ENCODE measurements at regions not wholly inside any gene's neighbourhood (a gene's known extent, or its start where the extent isn't known, plus 50 kb on each side); places are given as distances from the start of the nearest gene placed in this dataset.

DNA sequence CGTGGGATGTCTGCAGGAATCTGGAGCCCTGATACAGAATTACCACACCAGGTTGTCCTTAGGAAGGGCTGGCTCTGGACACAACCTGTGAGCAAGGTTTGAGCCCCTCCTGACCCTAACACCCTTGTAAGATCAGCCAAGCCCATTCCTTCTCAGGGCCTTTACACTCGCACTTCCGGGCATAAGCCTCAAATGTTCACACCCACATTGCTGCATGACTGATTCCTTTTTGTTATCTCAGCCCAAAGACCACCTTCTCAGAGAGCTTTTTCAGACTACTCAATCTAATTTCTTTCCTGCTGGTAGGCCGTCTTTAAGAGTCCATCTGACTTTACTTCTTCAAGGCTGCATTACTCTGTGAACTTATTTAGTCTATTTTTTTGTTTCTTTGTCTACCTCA is 464.0 kb upstream of the SPRED2 start:
- H2BK20ac ChIP-seq (ENCODE audit: low read length), result no peak overlapping the region
- no peak overlapping the region for H3K9ac ChIP-seq (replicated peaks in 1 of 4; ENCODE audit: extremely low read depth in 1 of 4, low read depth in 3 of 4, low read length in 3 of 4)
- H4K8ac ChIP-seq (ENCODE audit: extremely low read depth, insufficient read depth, low read length), result no peak overlapping the region; the same call in 1 of the 2 replicates
- no peaks in the 10 kb centered on the region for H3K79me2 ChIP-seq (ENCODE audit: control insufficient read depth in 1 of 2, insufficient read depth in 2 of 2, low read length in 2 of 2)
- FAIRE-seq (no peak), DNase-seq (ENCODE audit: low read depth in 1 of 2, low spot score in 2 of 2) (no peak)
- no peak overlapping the region for H2BK120ac ChIP-seq (replicated peaks; ENCODE audit: low read depth, low read length)
- no peaks in the 10 kb centered on the region for H3K23me2 ChIP-seq (ENCODE audit: low read depth, low read length)
- H2AFZ ChIP-seq (ENCODE audit: low read length), result no peak overlapping the region
- no peak overlapping the region for H4K91ac ChIP-seq (replicated peaks; ENCODE audit: insufficient read length, low read length)
- no peaks in the 10 kb centered on the region for H4K20me1 ChIP-seq (replicated peaks in 1 of 2; ENCODE audit: control insufficient read depth in 1 of 2, insufficient read depth in 2 of 2, low read length in 2 of 2)
- no peak overlapping the region for H2AK5ac ChIP-seq (ENCODE audit: low read depth, low read length)
- no peak overlapping the region for H3K56ac ChIP-seq (replicated peaks; ENCODE audit: insufficient read length, low read depth, low read length)
- H3K4ac ChIP-seq (replicated peaks; ENCODE audit: insufficient read length, low read depth, low read length), result no peak overlapping the region
- CTCF ChIA-PET (ENCODE audit: partially characterized antibody), result no interaction called here
- H3K36me3 ChIP-seq (ENCODE audit: control insufficient read depth in 2 of 4, insufficient read depth in 4 of 4, low read length in 3 of 4), result no peaks in the 10 kb centered on the region
- TF ChIP-seq TBP (IDR thresholded peaks at IDR 0.05; ENCODE audit: low read depth, low read length) (no peak), EP300 (IDR thresholded peaks at IDR 0.05; ENCODE audit: borderline replicate concordance in 1 of 2, low read depth in 2 of 2, low read length in 2 of 2) (no peak), KDM4A (IDR thresholded peaks at IDR 0.05; ENCODE audit: low read depth, low read length, severe bottlenecking) (no peak), ZNF274 (IDR thresholded peaks at IDR 0.05; ENCODE audit: borderline replicate concordance, extremely low read depth, low read length) (no peak), BRCA1 (IDR thresholded peaks at IDR 0.05; ENCODE audit: low read depth, low read length) (no peak), CHD2 (IDR thresholded peaks at IDR 0.05; ENCODE audit: low read length) (no peak), RBBP5 (IDR thresholded peaks at IDR 0.05; ENCODE audit: borderline replicate concordance, low read depth, low read length) (no peak)
- TF ChIP-seq, protein P1, sequence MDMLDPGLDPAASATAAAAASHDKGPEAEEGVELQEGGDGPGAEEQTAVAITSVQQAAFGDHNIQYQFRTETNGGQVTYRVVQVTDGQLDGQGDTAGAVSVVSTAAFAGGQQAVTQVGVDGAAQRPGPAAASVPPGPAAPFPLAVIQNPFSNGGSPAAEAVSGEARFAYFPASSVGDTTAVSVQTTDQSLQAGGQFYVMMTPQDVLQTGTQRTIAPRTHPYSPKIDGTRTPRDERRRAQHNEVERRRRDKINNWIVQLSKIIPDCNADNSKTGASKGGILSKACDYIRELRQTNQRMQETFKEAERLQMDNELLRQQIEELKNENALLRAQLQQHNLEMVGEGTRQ (IDR thresholded peaks at IDR 0.05; ENCODE audit: low read length), result no peak
- H3K4me1 ChIP-seq (replicated peaks in 1 of 4; ENCODE audit: control insufficient read depth in 3 of 4, insufficient read depth in 4 of 4, low read length in 3 of 4), result no peaks in the 10 kb centered on the region
- H3K4me2 ChIP-seq (ENCODE audit: insufficient read depth in 1 of 2, low read depth in 2 of 2, low read length in 2 of 2), result no peak overlapping the region
- no peak overlapping the region for H4K5ac ChIP-seq (ENCODE audit: insufficient read length, low read depth, low read length)
- no peaks in the 10 kb centered on the region for H3K9me3 ChIP-seq (ENCODE audit: insufficient read depth in 2 of 2, low read depth in 1 of 2, low read length in 1 of 2)
- no peaks in the 10 kb centered on the region for H3K27me3 ChIP-seq (replicated peaks in 1 of 4; ENCODE audit: control insufficient read depth in 3 of 4, extremely low read depth in 1 of 4, insufficient read depth in 3 of 4, low read length in 3 of 4)
- no peak overlapping the region for H3K23ac ChIP-seq (ENCODE audit: insufficient read length)
- no peak overlapping the region for H3K14ac ChIP-seq (ENCODE audit: insufficient read length)
- no peaks in the 10 kb centered on the region for H3K79me1 ChIP-seq (ENCODE audit: low read depth, low read length)
- POLR2A ChIA-PET (ENCODE audit: partially characterized antibody), result no interaction called here
- H3K27ac ChIP-seq (ENCODE audit: low read depth, low read length), result no peak overlapping the region
- H3K4me3 ChIP-seq (ENCODE audit: extremely low read depth in 1 of 4, insufficient read depth in 2 of 4, low read depth in 3 of 4, low read length in 4 of 4), result no peak overlapping the region
- H2BK15ac ChIP-seq (ENCODE audit: low read length), result no peak overlapping the region
- H2BK5ac ChIP-seq (ENCODE audit: low read depth, low read length), result no peak overlapping the region
- no peak overlapping the region for H2BK12ac ChIP-seq (ENCODE audit: low read depth, low read length)
- no peak overlapping the region for H3K18ac ChIP-seq (ENCODE audit: extremely low read depth, low read length)
- 93% methylated on average over 4 of the region's 4 CpGs; no CpG with 5 or more reads in 1 of the 2 experiments for WGBS, 2 experiments (ENCODE audit: extremely low coverage in 1 of 2, insufficient coverage in 1 of 2, insufficient read length in 1 of 2, insufficient replicate concordance in 2 of 2, low coverage in 1 of 2, low lambda C conversion rate in 2 of 2, missing lambda C conversion rate in 1 of 2)
